ENCODE measurements at regions not wholly inside any gene's neighbourhood (a gene's known extent, or its start where the extent isn't known, plus 50 kb on each side); places are given as distances from the start of the nearest gene placed in this dataset.

- Histone ChIP-seq H3K36me3 (ENCODE audit: control insufficient read depth in 2 of 2, extremely low read depth in 1 of 2, insufficient read depth in 2 of 2, low read length in 2 of 2) (no peaks in the 10 kb centered on the region), H3K9ac (replicated peaks; ENCODE audit: extremely low read depth, insufficient read depth, low read length) (no peak overlapping the region), H2AFZ (ENCODE audit: low read depth, low read length) (no peak overlapping the region), H3K9me1 (replicated peaks; ENCODE audit: control insufficient read depth, extremely low read depth, insufficient read depth, low read length) (no peaks in the 10 kb centered on the region), H4K20me1 (replicated peaks; ENCODE audit: control insufficient read depth, extremely low read depth, insufficient read depth, low read length) (no peaks in the 10 kb centered on the region), H3K27me3 (ENCODE audit: control insufficient read depth in 2 of 2, insufficient read depth in 2 of 2, low read length in 2 of 2) (no peaks in the 10 kb centered on the region), H3K4me2 (ENCODE audit: insufficient read depth, low read length) (no peak overlapping the region), H3K4me1 (ENCODE audit: control insufficient read depth, extremely low read depth, insufficient read depth, low read length) (no peaks in the 10 kb centered on the region), H3K9me3 (replicated peaks; ENCODE audit: control insufficient read depth, insufficient read depth, low read length) (no peaks in the 10 kb centered on the region), H3K4me3 (replicated peaks in 1 of 3; ENCODE audit: insufficient read depth in 1 of 3, low read depth in 1 of 3, low read length in 3 of 3) (no peak overlapping the region), H3K79me2 (ENCODE audit: control insufficient read depth, insufficient read depth, low read length) (no peaks in the 10 kb centered on the region), H3K27ac (ENCODE audit: insufficient read depth, low read depth, low read length) (no peak overlapping the region)
- FAIRE-seq (no peak), DNase-seq (ENCODE audit: low read depth, low spot score) (no peak)
- ChIA-PET POLR2A (no interaction called here), CTCF (no interaction called here)
- TF ChIP-seq EZH2 (IDR thresholded peaks at IDR 0.05; ENCODE audit: borderline replicate concordance, low read depth, low read length, severe bottlenecking) (no peak), GATA2 (IDR thresholded peaks at IDR 0.05; ENCODE audit: insufficient read depth, insufficient read length, low read depth, low read length) (no peak), POLR2A (IDR thresholded peaks at IDR 0.05; ENCODE audit: low read depth, low read length) (no peak), MYC (IDR thresholded peaks at IDR 0.05; ENCODE audit: low read depth, low read length) (no peak), MAX (IDR thresholded peaks at IDR 0.05; ENCODE audit: insufficient read depth, insufficient read length) (no peak), POLR2AphosphoS5 (IDR thresholded peaks at IDR 0.05; ENCODE audit: insufficient read depth, low read depth, low read length) (no peak), CTCF (IDR thresholded peaks at IDR 0.05; ENCODE audit: extremely low read depth in 1 of 2, insufficient read depth in 1 of 2, low read depth in 1 of 2, low read length in 2 of 2) (no peak), JUN (IDR thresholded peaks at IDR 0.05; ENCODE audit: borderline replicate concordance, insufficient read depth, insufficient read length, low read depth) (no peak), FOS (IDR thresholded peaks at IDR 0.05; ENCODE audit: borderline replicate concordance, insufficient read depth, low read length) (no peak)
- no TSS peak for BruUV-seq (replicated peaks)
- intact Hi-C loops (cut with micrococcal nuclease), result no loop called here
- dilution Hi-C loops (cut with MboI; ENCODE audit: extremely low pct_ligation_motif_present, low sequenced_read_pairs), result no loop called here
These were observed 84.5 kb upstream of the RNF32 start for GRCh38 chr7:156556083-156556482.
